Chondrocyte (in vitro differentiated cells): ENCODE measurements at regions not wholly inside any gene's neighbourhood (a gene's known extent, or its start where the extent isn't known, plus 50 kb on each side); places are given as distances from the start of the nearest gene placed in this dataset.

Source experiments
- DNase-seq: peaks from one replicate; pipeline ENCODE4 v3.0.0; 2021; ENCODE audit warnings: mixed read lengths, low spot score
- H3K27ac Mint-ChIP-seq: one replicate; pipeline ENCODE4 v1.8.0; 2021; ENCODE audit warnings: mild to moderate bottlenecking, moderate library complexity, mixed read lengths; ENCODE audit not compliant: unreplicated experiment
- H3K27me3 Mint-ChIP-seq: 2 replicates; pipeline ENCODE4 v1.8.0; 2021; ENCODE audit warnings: low read depth, mixed read lengths
- H3K36me3 Mint-ChIP-seq: 2 replicates; pipeline ENCODE4 v1.8.0; 2021; ENCODE audit warnings: low read depth, mixed read lengths
- H3K4me1 Mint-ChIP-seq: 2 replicates; pipeline ENCODE4 v1.8.0; 2021; ENCODE audit warnings: low read depth, mild to moderate bottlenecking, mixed read lengths
- H3K4me3 Mint-ChIP-seq: one replicate; pipeline ENCODE4 v1.8.0; 2021; ENCODE audit warnings: mild to moderate bottlenecking, moderate library complexity, mixed read lengths; ENCODE audit not compliant: unreplicated experiment
- H3K9me3 Mint-ChIP-seq: 2 replicates; pipeline ENCODE4 v1.8.0; 2021; ENCODE audit warnings: low read depth, mixed read lengths
- TF ChIP-seq, protein P1 (sequence below): fragments of 200-600 bp; sonication (generic); IDR thresholded peaks from 2 replicates; pipeline ENCODE4 v1.5.0; 2021; ENCODE audit warnings: antibody characterized with exemption, mild to moderate bottlenecking, moderate library complexity

DNA sequence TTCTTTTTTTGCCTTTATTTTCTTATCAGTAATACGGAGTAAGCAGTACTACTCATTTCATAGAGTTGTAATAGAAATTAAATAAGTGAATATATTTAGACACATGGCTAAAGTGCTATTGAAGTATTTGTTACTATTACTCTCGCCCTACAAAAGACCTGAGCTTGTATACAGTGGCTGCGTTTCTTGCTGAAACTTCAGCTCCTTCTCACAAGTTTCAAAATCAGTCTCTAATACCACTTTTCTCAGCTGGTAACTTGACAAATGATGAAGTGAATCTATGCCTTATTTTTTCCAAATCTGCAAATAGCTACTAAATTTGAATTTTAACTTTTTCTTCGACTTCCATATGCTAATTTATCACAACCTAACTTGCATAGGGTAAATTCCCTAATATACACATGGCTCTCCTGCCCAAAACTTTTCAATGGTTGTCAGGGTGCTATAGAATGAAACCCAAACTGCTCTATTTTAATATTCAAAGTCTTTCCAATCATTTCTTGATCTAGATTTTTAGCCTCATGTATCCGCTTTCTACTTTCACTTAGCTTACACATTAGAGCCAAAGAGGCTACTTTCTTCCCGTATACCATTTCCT is 347.8 kb upstream of the GULP1 start:
- no peaks in the 10 kb centered on the region for H3K36me3 Mint-ChIP-seq
- no peak overlapping the region for H3K27ac Mint-ChIP-seq

GRCh38 chr2:187949859-187950258 is 341.8 kb upstream of the GULP1 start:
- no peaks in the 10 kb centered on the region for H3K27me3 Mint-ChIP-seq
- H3K4me1 Mint-ChIP-seq = no peaks in the 10 kb centered on the region
- TF ChIP-seq, protein P1, sequence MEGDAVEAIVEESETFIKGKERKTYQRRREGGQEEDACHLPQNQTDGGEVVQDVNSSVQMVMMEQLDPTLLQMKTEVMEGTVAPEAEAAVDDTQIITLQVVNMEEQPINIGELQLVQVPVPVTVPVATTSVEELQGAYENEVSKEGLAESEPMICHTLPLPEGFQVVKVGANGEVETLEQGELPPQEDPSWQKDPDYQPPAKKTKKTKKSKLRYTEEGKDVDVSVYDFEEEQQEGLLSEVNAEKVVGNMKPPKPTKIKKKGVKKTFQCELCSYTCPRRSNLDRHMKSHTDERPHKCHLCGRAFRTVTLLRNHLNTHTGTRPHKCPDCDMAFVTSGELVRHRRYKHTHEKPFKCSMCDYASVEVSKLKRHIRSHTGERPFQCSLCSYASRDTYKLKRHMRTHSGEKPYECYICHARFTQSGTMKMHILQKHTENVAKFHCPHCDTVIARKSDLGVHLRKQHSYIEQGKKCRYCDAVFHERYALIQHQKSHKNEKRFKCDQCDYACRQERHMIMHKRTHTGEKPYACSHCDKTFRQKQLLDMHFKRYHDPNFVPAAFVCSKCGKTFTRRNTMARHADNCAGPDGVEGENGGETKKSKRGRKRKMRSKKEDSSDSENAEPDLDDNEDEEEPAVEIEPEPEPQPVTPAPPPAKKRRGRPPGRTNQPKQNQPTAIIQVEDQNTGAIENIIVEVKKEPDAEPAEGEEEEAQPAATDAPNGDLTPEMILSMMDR = no peak
- DNase-seq = no peak
- peaks cover 25% of the 10 kb centered on the region for H3K9me3 Mint-ChIP-seq
- no peak overlapping the region for H3K27ac Mint-ChIP-seq
- H3K36me3 Mint-ChIP-seq = peaks cover 8% of the 10 kb centered on the region
- H3K4me3 Mint-ChIP-seq = no peak overlapping the region

More for the DNA sequence above, 347.8 kb upstream of the GULP1 start:
- peaks cover 9% of the 10 kb centered on the region for H3K4me1 Mint-ChIP-seq
- no peak for DNase-seq
- TF ChIP-seq, protein P1 = no peak
- H3K27me3 Mint-ChIP-seq = no peaks in the 10 kb centered on the region
- no peak overlapping the region for H3K4me3 Mint-ChIP-seq
- no peaks in the 10 kb centered on the region for H3K9me3 Mint-ChIP-seq

- no peak for DNase-seq
- H3K36me3 Mint-ChIP-seq = peaks cover 8% of the 10 kb centered on the region
- no peak overlapping the region for H3K4me3 Mint-ChIP-seq
- H3K9me3 Mint-ChIP-seq = peaks cover 32% of the 10 kb centered on the region
- H3K27me3 Mint-ChIP-seq = no peaks in the 10 kb centered on the region
- no peak overlapping the region for H3K27ac Mint-ChIP-seq
- TF ChIP-seq, protein P1 = no peak
- H3K4me1 Mint-ChIP-seq = peaks cover 2% of the 10 kb centered on the region
These were observed 340.0 kb upstream of the GULP1 start for GRCh38 chr2:187951470-187952218.

GRCh38 chr2:187956906-187957534 is 334.7 kb upstream of the GULP1 start:
- Mint-ChIP-seq H3K4me3 (no peak overlapping the region), H3K4me1 (peaks cover 15% of the 10 kb centered on the region), H3K27ac (no peak overlapping the region), H3K36me3 (no peaks in the 10 kb centered on the region), H3K27me3 (no peaks in the 10 kb centered on the region), H3K9me3 (peaks cover 26% of the 10 kb centered on the region)
- DNase-seq = no peak
- TF ChIP-seq, protein P1 = no peak

GRCh38 chr2:187959821-187960220 is 331.9 kb upstream of the GULP1 start:
- no peak overlapping the region for H3K4me3 Mint-ChIP-seq
- no peaks in the 10 kb centered on the region for H3K36me3 Mint-ChIP-seq
- peaks cover 19% of the 10 kb centered on the region for H3K4me1 Mint-ChIP-seq
- TF ChIP-seq, protein P1 = no peak
- H3K9me3 Mint-ChIP-seq = peaks cover 19% of the 10 kb centered on the region
- DNase-seq = no peak
- no peak overlapping the region for H3K27ac Mint-ChIP-seq
- H3K27me3 Mint-ChIP-seq = no peaks in the 10 kb centered on the region
